HG02885 (cell line): ENCODE measurements at regions not wholly inside any gene's neighbourhood (a gene's known extent, or its start where the extent isn't known, plus 50 kb on each side); places are given as distances from the start of the nearest gene placed in this dataset.

Experiments used
- ATAC-seq: cut with Tn5 transposase; IDR thresholded peaks from one replicate; pipeline ENCODE4 v1.9.1; 2021; ENCODE audit warnings: mild to moderate bottlenecking; ENCODE audit not compliant: unreplicated experiment, poor library complexity

DNA sequence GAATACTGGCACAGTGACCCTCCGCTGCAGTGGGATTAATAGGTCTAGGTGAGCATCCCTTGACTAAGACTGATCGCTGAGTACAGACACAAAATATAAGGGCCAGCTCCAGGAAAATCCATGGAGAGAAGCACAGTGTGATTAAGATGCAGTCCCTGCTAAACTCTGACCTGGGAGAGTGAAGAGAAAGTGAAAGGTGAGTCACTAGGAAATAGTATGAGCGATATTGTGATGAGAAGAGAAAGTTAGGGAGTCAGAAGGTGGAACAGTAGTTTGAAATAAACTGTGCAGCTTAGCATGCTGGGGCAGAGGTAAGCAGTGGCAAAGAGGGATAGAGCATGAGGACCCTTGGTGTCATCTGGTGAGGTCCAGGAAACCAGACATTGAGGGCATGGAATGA is 278.6 kb upstream of the MAP3K7 start:
- ATAC-seq: no peak

DNA sequence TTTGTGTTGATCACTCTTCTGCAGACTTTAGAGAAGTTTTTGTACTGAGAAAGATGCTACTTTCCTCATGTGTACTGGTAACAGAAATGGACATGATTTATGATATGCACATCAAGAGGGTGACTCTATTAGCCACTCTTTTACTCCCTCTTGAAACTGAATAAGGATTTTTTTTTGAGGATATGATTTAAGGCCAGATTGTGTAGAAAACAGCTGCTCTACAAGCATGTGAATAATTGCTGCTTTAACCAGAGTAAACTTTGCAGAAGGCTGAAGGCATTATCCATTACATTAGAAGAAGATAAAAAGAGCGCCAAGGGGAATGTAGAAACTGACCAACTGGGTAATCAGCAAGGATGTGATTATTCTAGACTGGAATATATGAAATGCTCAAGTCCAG is 276.2 kb upstream of the MAP3K7 start:
- no peak for ATAC-seq

DNA sequence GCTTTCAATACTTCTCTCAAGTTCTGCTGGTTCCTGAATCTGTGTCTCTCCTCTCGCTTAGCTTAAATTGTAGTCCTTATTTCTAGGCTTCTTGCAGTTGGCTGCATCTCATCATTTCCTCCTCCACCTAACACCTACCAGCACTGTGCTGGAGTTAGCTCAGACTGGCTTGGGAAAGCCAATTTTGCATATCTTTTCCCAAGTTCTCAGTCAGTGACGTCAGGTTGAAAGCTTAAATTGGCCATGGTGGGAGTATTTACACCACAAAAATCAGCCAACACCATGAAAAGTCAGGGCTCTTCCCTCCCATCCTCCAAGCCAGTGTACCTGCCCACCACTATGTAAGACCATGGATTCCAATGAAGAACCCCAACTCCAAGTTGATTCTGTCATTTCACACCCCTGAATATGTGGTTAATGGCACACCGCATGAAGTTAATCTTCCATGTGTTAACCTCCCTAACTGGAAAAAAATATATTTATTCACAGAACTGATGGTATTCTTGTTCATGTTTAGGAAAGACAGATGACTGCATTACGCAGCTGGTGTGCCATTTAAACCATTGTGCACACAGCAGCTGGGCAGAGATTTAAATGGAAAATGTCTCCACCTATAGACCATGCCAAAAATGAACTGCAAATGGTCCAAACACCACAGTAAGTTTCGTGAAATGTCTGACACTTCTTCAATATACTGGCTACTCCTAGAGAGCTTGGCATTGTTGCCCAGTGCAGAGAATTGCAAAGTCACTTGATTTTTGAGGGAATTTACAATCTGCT is 274.1 kb upstream of the MAP3K7 start:
- no peak for ATAC-seq

DNA sequence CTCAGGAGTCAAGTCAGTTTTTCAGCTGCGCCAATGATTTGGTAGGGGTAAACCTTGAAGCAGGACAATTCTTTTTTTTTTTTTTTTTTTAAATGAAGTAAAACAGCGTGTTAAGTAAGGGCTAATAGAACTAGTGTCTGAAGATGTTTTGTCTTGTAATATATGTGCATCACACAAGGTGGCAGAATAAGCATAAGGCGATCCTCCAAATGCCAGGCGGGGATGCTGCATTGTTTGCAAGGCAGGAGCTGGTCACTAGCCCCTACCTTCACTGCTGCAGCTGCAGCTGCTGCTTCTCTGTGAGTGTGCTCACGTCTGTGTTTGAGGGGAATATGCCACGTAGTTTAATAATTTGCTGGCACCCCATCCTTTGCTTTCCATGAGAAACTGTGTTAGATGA is 272.7 kb upstream of the MAP3K7 start:
- ATAC-seq: no peak

DNA sequence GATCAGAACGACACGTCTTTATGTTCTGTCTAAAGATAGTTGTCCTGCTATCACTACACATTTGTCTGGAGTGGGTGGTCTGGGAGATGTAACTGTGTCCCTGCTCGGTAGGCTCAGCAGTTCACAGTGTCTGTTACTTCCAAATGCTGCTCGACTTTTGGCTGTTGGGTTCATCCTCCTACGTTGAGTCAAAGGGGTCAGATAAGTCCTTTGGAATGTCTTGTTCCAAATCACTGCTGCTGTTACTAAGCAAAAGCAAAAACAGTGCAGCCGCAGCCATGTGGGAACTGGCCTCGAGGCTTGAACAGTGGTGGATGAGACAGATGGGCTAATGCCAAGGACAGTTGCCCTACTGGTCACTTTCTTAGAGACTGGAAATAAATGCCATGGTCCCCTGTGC is 272.2 kb upstream of the MAP3K7 start:
- no peak for ATAC-seq

DNA sequence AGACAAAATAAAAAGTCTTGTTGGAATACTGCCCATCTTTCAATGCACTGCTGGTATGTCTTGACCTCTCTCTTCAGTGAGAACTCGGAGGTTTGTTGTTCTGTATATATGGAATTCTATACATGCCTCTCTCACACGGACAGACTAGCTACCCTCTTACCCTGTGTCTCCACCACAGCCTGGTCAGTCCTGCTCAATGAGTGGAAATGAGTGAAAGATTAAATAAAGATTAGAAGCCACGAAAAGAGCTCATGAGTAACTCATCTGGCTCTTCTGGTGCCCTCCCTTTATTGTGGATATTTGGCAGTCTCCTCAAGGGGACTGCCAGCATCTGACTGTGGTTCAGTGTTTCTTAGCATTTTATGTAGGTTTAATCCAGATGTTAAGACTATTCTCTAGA is 262.8 kb upstream of the MAP3K7 start:
- ATAC-seq: no peak

DNA sequence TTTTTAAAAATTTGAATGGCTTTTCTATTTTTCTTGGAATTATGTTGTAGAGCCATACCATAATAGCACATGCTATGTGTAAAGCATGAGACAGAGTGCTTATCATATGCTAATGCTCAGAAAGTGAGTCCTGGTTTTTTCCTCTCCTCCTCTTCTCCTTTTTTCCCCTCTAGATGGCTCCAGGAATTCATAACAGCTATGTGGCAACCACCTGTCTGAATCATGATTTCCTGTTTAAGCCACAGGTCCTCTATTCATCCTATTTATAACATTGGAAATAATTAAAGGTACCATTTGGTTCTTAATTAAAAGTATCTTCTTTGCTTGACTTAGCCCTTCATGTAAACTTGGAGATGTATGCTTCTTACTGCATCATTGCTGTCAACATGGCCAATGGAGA is 260.0 kb upstream of the MAP3K7 start:
- no peak for ATAC-seq

DNA sequence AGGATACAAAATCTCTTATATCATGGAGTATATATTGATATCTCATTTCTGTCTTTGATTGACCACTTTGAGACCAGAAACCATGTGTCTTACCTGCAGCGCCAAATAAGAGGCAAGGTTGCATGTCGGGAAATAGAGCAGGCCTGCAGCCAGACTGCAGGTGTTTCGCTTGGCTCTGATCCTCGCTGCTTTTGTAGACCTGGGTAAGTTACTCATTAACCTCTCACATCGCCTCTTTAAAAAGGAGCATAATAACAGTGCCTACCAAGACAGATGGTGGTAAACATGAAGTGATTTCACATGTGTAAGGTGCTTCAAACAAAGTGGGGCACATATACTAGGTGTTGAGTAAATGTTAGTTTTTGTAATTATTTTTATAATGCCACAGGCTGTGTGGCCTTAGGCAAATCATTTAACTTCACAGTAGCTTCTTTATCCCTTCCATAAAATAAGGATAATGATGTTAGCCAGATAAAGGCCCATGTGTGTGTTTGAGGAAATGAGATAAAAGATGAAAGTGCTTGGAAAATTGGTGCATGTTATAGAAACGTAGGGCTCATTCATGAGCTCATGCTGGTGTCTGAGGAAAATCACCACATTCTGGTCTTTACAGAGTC is 248.8 kb upstream of the MAP3K7 start:
- no peak for ATAC-seq

DNA sequence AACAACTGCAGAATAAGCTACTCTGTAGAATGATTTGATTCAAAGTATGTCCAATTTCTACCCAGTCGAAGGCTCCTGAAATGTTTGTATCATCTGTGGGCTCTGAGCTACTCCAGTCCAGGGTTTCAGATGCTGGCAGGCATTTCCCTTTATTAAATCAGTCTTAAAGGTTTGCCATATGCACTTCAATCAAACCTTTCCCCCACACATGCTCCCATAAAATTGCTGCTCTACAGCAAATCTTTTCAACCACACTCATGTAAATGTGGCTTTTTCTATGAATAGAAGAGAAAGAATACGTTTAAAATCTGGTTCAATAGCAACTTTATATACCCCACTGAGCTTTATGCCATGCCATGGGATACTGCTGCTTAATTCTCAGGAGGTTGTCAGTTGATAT is 242.4 kb upstream of the MAP3K7 start:
- no peak for ATAC-seq

DNA sequence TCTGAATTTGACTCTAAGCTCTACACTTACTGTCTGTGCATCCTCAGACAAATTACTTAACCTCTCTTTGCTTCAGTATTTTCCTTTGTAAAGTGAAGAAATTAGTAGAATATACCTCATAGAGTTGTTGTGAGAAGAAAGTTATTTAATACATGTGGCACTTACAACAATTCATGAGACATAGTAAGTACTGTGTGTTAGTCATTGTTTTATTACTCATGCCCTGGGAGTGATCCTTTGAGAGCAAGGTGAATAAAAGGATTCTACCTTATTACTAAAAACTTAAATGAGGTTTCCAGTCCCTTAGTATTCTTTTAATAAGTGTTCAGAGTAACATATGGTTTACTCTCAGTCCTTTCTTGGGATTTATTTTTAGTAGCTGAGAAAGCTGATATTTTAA is 233.6 kb upstream of the MAP3K7 start:
- ATAC-seq: no peak

DNA sequence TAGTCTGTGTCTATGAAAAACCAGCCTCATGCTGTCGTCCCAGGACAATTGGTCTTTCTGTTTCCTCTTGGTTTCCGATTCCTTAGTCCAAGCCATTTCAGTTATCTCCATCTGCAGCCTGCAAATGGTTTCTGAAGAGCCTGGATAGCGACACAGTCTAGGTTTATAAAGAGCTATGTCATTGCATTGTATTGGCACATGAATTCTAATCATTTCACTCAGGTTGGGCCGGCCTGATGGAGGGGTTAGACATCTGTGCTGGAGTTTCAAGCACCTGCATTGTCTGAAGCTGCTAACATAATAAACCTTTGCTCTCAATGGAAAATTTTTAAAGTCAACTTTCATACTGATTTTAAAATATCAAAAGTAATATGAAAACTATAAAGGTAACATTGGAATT is 232.6 kb upstream of the MAP3K7 start:
- ATAC-seq: no peak

DNA sequence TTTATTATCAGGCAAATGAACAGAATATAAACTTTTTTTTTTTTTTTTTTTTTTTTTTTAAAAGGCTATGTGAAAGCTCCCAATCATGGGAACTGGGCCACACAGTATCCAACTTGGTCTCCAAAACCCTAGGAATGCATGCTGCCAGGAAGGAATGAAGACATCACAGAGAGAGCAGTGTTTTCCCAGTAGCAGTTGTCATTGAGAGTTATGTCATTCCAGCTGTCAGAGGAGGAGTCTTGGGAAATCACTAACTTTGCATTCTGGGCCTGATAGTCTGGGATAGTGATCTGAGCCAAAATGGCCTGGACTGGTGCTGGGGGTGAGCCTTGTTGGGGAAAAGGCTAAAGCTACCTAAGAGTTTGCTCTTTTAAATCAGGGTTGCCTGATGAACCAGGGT is 231.3 kb upstream of the MAP3K7 start:
- no peak for ATAC-seq

DNA sequence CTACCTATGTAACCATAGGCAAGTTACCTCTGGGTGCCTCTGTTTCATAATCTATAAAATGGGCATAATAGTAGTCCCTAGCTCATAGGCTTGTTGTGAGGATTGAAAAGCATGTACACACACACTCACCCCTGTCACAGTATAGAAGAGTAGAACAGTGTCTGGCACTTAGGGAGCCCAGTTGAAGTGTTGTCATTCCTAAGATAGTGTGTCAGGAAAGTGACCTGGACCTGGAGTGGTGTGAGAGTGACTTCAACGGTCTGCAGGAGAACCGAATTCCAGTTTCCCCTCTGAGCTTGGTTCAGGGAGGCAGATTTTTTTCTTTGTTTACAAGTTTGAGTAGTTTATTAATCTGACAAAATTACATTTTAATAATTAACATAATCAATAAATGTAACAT is 229.9 kb upstream of the MAP3K7 start:
- no peak for ATAC-seq

DNA sequence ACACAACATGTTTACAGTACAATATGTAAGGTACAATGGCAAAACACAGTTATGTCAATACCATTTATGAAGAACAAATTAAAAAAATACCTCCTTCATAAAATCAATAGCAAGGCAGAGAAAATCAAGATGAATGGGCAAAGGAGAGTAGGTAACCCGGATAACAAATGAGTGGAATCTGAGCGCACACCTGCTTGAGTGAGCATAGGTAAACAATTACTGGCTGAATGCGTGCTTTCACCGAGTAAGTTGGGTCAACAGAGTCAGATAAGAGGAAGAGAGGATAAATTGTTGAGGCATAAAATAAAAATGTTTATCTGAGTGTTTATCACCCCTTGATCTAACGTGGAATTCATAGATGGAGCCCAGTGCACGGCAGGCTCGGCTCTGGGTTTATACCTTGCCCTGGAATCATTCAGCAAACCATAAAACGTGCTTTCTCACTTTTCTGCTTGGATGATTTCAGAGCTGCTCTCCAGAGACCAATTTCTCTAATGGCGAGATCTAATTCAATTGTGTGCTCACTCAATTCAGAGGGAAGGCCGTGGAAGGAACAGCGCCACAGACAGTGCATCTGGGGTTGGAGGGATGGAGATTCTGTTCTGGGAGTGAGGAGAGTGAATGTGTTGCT is 224.8 kb upstream of the MAP3K7 start:
- ATAC-seq: no peak

DNA sequence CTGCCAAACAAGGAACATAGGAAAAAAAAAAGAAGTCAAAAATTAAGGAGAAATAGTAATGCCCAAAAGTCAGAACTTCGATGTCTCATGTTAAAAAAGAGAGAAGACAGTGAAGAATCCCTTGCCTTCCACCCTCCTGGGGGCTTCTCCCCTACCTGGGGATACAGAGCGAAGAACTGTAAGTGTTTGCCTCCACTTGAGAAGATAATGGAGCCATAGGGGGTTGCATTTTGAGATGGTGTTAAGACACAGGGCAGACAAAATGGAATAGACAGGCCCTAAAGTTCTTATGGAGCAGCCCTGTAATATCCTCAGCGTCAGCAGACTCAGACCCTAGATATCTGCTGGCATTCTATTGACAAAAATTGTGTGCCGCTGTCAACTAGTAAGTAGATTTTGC is 222.2 kb upstream of the MAP3K7 start:
- ATAC-seq: no peak

DNA sequence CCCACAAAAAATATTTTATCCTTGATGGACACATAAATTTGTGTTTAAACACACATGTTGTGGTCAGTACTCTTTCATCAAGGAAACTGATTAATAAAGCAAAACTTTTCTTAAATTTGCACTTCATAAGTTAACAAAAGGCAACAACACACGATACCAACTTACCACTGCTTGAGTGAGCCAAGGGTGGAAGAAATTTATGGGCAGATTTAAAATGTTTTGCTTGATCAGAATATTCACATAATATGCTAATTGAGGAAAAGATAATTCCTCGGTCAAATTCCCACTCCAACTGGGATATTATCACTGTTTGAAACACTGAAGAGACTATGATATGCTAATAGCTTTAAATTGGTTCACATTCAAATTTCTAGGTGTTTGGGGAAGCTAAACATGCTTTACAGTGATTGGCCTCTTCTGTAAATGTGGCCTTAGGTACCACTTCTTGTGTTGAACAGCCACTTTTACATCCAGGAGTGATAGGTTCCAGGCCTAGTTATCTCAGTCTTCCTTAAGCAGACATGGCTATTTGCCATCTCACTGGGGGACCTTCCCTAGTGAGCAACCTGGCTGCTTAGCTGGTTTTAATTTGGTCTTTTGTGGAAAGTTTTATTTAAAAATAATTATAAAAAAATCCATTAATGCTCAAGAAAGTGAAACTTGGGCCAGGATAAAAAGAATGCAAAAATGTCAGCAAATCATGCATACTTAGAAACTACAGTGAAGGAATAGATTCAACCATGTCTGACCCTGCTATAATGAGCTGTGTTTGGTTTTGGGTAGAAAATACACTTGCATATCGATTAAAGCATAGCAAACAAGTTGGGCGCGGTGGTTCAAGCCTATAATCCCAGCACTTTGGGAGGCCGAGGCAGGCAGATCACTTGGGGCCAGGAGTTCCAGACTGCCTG is 221.2 kb upstream of the MAP3K7 start:
- no peak for ATAC-seq

DNA sequence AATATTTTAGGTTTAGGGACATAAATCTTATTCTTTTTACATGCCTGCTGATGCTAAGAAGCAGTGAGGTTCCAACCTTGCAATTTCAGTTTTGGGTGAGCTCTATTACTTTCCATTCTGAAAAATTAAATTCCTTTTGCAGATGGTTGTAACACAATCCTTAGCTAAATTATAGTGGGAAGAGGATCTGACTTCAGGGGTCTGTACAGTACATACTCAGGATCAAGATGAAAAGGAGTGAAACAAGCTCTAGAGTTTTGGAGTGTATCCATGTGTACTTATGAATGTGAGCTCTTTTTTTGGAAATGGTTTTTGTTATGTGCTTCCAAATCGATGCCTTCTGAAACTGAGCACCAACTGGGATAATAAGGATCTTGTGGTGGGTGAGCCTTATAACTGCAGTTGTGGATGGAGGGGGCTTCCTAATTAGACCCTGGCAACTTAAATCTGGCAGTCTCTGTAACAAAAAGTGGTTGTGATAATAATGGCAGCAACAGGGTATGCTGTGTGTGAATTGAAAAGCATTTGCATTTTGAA is 218.8 kb upstream of the MAP3K7 start:
- no peak for ATAC-seq

DNA sequence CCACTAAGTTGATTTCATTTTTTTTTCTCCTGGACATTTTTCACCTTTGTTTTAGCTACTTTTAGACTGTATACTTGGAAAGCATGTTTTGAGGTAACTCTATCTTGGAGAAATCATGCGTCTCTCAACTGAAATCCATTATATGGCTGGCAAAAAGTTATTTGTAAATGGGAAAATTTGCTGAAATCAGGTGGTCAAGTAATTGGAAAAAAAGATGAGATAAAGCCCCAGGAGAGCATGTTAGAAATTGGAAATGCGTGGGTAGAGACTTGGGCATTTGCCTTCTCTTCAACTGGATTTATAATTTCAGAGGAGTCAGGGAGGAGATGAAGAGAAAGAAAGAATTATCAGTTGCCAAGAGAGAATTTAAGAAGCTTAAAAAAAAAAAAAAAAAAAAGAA is 217.1 kb upstream of the MAP3K7 start:
- no peak for ATAC-seq

DNA sequence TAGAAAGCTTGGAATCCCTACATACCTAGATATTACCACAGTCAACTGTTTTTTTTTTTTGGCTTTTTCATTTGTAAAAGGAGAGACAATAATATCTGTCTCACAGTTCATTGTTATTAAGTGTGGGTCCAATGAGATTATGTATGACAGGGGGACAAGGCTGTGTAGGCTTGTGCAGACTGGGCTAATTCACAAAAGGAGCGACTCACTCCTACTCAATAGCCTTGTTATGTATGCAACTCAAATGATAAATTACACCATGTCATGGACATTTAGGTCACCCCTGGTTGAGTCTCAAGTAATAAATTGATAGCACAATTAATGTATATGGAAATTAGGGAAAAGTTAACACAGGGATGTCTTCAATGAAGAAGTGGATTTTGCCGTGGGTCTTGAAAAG is 208.2 kb upstream of the MAP3K7 start:
- ATAC-seq: no peak

DNA sequence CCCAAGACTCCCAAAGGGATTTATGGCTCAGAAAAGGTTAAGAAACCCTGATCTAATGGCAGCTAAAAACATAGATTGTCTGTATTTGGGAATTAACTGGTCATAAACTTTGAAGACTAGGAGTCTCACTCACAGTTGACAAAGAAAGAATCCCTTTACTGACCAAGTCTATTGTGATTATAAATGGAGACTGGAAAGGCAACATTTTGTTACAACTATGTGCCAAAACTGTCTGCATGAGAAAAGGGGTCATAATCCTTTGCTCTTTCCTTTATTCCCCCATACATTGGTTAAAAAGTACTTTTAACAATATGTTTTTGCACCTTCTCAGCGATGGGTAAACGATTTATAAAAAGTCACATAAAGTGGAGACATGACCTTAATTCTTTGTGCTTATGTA is 206.9 kb upstream of the MAP3K7 start:
- ATAC-seq: no peak

DNA sequence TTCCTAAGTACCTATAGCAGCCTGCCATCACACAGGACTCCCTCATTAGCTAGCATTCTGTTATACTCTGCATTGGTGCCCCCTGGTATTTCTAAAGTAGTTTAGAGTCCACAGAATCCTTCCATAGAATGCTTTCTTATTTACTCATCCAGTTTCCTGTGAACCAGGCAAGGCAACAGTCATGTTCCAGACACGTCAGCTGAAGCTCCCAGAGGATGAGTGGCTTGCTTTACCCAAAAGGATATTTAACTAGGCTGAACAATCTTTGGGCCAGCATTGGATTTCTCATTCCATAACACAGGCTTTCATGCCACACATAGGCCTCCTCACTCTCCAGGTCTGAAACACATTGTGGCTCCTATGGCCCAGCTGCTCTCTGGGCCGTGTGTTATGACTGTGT is 203.8 kb upstream of the MAP3K7 start:
- ATAC-seq: no peak
